Right lobe of liver (tissue), 4 donors: ENCODE measurements at regions not wholly inside any gene's neighbourhood (a gene's known extent, or its start where the extent isn't known, plus 50 kb on each side); places are given as distances from the start of the nearest gene placed in this dataset.

ENCODE experiments used
- CTCF ChIP-seq, 4 donors: fragments of 200-600 bp in 3 of 4; fragments of 450-650 bp in 1 of 4; IDR thresholded peaks; one replicate each; pipeline versions ENCODE4 v1.5.1 to v1.8.0; 2016 to 2022; ENCODE audit warnings: antibody characterized with exemption in 4 of 4, mild to moderate bottlenecking in 2 of 4
- POLR2A ChIP-seq: fragments of 450-650 bp; IDR thresholded peaks from one replicate; pipeline ENCODE4 v1.6.1; 2017; ENCODE audit warnings: antibody characterized with exemption, mild to moderate bottlenecking
- donor health status: DM: no; HTN: no; CAD: no.
- donor health status: DM: no; HTN: no; CAD: no.
- donor health status: DM: no; HTN: yes; CAD: no.

- TF ChIP-seq CTCF (IDR thresholded peaks at IDR 0.05) (no peak), POLR2A (no peak)
Measured at GRCh38 chr6:2344319-2344905, 99.0 kb upstream of the GMDS start.
